ENCODE measurements at regions not wholly inside any gene's neighbourhood (a gene's known extent, or its start where the extent isn't known, plus 50 kb on each side); places are given as distances from the start of the nearest gene placed in this dataset.

GRCh38 chr6:21323577-21323976 is 270.0 kb upstream of the SOX4 start:
- Histone ChIP-seq H3K9me3 (peaks cover 6% of the 10 kb centered on the region), H3K4me1 (ENCODE audit: control insufficient read depth in 1 of 2, low read depth in 2 of 2) (no peaks in the 10 kb centered on the region), H3K27ac (no peak overlapping the region), H3K27me3 (replicated peaks; ENCODE audit: insufficient read depth) (no peaks in the 10 kb centered on the region), H3K4me3 (no peak overlapping the region), H3K36me3 (no peaks in the 10 kb centered on the region)
- TF ChIP-seq CTCF (IDR thresholded peaks at IDR 0.05) = no peak
- ATAC-seq (ENCODE audit: insufficient number of reproducible peaks, low FRiP score, low read depth) = no peak
- no peak for DNase-seq (ENCODE audit: low spot score)

GRCh38 chr6:21325201-21325856 is 268.2 kb upstream of the SOX4 start:
- no peak overlapping the region for H3K4me3 ChIP-seq
- H3K9me3 ChIP-seq = no peaks in the 10 kb centered on the region
- no peaks in the 10 kb centered on the region for H3K27me3 ChIP-seq (replicated peaks; ENCODE audit: insufficient read depth)
- no peaks in the 10 kb centered on the region for H3K36me3 ChIP-seq
- H3K4me1 ChIP-seq (ENCODE audit: control insufficient read depth in 1 of 2, low read depth in 2 of 2) = no peaks in the 10 kb centered on the region
- ATAC-seq (ENCODE audit: insufficient number of reproducible peaks, low FRiP score, low read depth) (no peak), DNase-seq (ENCODE audit: low spot score) (no peak)
- no peak overlapping the region for H3K27ac ChIP-seq
- no peak for TF ChIP-seq CTCF (IDR thresholded peaks at IDR 0.05)

- DNase-seq (ENCODE audit: low spot score) (no peak), ATAC-seq (ENCODE audit: insufficient number of reproducible peaks, low FRiP score, low read depth) (no peak)
- TF ChIP-seq CTCF (IDR thresholded peaks at IDR 0.05) = no peak
- H3K4me1 ChIP-seq (ENCODE audit: control insufficient read depth in 1 of 2, low read depth in 2 of 2) = no peaks in the 10 kb centered on the region
- no peaks in the 10 kb centered on the region for H3K27me3 ChIP-seq (replicated peaks; ENCODE audit: insufficient read depth)
- no peaks in the 10 kb centered on the region for H3K9me3 ChIP-seq
- no peak overlapping the region for H3K4me3 ChIP-seq
- no peak overlapping the region for H3K27ac ChIP-seq
- H3K36me3 ChIP-seq = no peaks in the 10 kb centered on the region
These were observed 266.0 kb upstream of the SOX4 start for GRCh38 chr6:21327326-21328112.

GRCh38 chr6:21331235-21331634 is 262.3 kb upstream of the SOX4 start:
- Histone ChIP-seq H3K4me3 (no peak overlapping the region), H3K4me1 (ENCODE audit: control insufficient read depth in 1 of 2, low read depth in 2 of 2) (no peaks in the 10 kb centered on the region), H3K9me3 (no peaks in the 10 kb centered on the region), H3K27me3 (replicated peaks; ENCODE audit: insufficient read depth) (no peaks in the 10 kb centered on the region), H3K27ac (no peak overlapping the region), H3K36me3 (no peaks in the 10 kb centered on the region)
- TF ChIP-seq CTCF (IDR thresholded peaks at IDR 0.05) = no peak
- DNase-seq (ENCODE audit: low spot score) (no peak), ATAC-seq (ENCODE audit: insufficient number of reproducible peaks, low FRiP score, low read depth) (no peak)

GRCh38 chr6:21332077-21332476 is 261.5 kb upstream of the SOX4 start:
- H3K4me1 ChIP-seq (ENCODE audit: control insufficient read depth in 1 of 2, low read depth in 2 of 2) = no peaks in the 10 kb centered on the region
- H3K27ac ChIP-seq = no peak overlapping the region
- no peak for TF ChIP-seq CTCF (IDR thresholded peaks at IDR 0.05)
- no peaks in the 10 kb centered on the region for H3K36me3 ChIP-seq
- DNase-seq (ENCODE audit: low spot score) (no peak), ATAC-seq (ENCODE audit: insufficient number of reproducible peaks, low FRiP score, low read depth) (no peak)
- H3K27me3 ChIP-seq (replicated peaks; ENCODE audit: insufficient read depth) = no peaks in the 10 kb centered on the region
- no peak overlapping the region for H3K4me3 ChIP-seq
- no peaks in the 10 kb centered on the region for H3K9me3 ChIP-seq

All from thoracic aorta (tissue), 2 donors.